GM19463 (cell line): ENCODE measurements at regions not wholly inside any gene's neighbourhood (a gene's known extent, or its start where the extent isn't known, plus 50 kb on each side); places are given as distances from the start of the nearest gene placed in this dataset.

Experiments used
- ATAC-seq: cut with Tn5 transposase; IDR thresholded peaks from one replicate; pipeline ENCODE4 v1.9.1; 2021; ENCODE audit warnings: mild to moderate bottlenecking, moderate library complexity; ENCODE audit not compliant: unreplicated experiment

DNA sequence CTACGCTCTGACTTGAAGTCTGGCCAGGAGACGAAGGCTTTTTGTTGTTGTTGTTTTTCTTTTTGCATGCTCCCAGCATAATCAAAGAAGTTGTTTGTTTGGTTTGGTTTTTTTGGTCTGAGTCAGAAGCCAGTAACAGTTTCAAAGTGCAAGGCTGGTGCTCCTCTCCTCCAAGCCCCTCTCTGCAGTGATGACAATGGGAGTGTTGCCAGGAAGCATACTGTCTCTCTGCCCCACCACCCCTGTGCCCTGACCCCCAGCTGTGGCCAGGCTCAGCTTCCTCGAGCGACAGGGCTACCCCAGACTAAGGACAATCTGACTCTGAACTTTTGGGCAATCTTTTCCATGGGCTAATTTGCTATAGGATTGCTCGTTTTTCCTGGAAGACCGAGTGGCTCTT, 173.8 kb upstream of the PITX1 start:
- ATAC-seq, result no peak

DNA sequence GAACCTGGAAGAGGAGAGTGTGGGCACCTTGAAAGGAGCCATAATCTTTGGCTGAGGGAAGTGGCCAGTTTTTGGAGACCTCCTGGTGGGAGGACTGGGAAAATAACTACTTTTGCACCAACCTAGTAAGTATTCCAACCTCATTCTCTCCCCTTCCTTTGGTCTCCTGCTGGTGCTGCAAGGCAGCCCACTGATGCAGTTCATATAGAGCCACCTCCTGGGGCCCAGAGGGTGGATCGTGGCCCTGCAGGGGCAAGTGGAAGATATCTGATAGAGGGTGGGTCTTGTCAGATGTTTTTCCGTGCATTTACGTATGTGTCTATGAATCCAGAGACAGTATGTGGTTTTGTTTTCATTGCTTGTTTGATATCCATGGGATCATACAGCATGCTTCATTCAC, 172.8 kb upstream of the PITX1 start:
- no peak for ATAC-seq

DNA sequence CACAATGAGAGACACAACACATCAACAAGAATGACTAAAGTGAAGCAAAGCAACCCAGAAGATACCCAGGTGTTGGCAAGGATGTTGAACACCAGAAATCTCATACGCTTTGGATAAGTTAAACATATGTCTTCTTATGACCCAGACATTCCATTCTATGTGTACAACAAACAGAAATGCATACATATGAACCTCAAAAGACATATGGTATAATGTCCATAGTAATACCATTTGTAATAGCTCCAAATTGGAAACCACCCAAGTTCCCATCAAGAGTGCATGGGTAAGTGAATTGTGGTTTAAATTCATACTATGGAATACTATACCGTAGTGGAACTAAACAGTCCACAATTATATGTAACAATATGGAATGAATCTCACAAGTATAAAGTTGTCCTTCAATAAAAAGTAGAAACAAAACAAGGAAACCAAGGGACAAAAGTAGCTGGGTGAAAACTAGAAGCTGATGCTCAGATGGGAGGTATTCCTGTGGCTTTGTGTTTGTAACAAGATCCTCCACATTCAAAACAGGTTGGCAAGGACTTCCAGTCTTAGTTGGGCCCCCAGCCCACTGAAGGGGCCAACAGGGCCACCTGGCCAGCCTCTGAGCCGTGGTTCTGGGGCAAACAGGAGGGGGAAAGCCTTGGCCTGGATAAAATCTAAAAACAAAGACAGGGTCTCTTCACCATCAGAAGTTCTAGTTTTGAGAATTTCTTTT, 171.8 kb upstream of the PITX1 start:
- no peak for ATAC-seq

DNA sequence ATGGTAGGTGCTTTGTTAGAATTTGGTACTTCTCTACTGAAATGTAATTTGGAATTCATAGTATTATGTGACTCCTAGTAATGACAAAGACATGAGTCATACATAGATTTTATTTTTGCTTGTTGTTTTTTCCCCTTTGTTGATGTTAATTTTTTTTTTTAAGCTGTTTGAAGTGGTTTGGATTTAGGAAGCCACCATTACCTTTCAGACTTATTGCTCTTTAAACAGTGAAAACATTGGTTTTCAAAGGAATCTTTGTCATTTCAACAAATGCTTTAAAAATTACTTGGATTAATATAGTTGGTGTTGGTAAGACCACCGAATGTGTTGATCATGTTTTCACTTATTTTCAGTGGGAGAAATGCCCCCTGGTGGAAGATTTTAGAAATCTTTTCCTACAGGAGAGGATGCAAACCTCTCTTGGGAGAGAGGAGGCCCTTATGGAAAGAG, 170.1 kb upstream of the PITX1 start:
- no peak for ATAC-seq

DNA sequence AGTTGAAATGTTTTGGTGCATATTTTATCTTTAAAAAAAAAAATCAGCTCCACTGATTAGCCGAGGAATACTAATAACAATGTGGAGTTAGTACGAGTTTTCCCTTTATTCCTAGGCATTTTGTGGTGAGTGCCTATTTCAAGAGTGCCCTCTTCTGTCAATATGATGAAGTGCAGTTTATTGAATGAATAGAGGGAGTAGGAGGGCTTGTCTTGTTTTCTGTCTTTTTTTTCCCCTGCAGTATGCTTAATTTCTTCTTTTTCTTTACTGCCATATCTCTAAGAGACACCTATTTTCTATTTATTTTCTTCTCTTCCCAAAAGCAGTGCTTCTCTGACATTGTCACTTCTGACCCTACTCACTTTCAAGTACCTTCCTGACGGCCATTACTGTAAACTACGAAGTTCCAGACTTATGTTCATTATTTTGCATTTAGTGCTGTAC, 169.6 kb upstream of the PITX1 start:
- no peak for ATAC-seq

DNA sequence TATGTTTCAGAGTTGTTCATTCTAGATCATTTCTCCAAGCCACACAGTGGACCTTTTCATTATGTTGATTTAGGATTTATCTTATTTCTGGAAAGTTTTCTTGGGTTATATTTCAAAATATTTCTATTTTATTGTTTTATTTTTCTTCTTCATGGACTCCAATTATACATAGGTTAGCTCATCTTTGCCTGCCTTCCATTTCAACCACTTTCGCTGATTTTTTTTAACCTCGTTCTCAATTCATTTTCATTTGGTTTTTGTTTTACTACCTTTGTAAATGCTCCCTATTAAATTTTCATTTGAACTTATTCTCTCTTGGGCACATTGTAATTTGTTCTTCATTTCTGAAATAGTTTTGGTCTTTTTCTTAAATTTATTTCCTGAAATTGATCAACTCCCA, 169.0 kb upstream of the PITX1 start:
- ATAC-seq, result no peak

DNA sequence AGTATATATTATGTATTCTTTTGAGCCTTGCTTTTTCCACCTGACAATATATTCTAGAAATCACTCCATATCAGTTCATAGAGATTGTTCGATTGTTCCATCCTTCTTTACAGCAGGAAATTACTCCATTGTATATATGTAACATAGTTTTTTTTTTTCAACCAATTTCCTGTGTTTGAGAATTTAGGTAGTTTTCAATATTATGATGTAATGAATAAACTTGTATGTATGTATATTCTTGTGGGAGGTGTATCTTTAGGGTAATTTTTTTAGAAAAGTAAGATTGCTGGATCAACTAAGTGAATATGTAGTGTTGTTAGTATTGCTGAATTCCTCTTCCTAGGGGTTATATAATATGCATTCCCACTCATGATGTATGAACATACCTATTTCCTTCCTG, 165.9 kb upstream of the PITX1 start:
- no peak for ATAC-seq

DNA sequence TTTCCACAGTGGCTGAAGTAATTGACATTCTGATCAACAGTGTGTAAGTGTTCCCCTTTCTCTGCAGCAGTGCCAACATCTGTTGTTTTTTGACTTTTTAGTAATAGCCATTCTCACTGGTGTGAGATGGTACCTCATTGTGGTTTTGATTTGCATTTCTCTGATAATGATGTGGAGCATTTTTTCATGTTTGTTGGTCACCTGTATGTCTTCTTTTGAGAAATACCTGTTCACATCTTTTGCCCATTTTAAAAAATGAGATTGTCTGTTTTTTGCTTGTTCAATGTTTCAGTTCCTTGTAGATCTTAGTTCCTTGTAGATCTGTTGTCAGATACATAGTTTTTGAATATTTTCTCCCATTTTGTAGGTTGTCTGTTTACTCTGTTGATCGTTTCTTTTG, 162.5 kb upstream of the PITX1 start:
- no peak for ATAC-seq

DNA sequence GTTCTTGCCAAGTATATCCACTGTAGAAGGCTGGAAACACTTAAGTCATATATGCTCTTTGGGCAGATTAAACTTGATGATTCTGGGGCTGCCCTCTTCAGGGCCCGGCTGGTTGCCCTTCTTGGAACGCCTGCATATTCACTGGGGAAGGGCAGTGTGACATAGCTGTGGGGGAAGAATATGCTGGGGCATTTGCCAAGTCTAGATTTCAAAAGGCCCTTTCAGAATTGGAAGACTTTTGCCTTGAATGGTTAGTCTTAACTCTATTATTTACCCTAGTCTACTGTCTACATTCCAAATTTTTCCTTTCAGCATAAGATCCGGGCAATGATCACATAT, 161.2 kb upstream of the PITX1 start:
- no peak for ATAC-seq

DNA sequence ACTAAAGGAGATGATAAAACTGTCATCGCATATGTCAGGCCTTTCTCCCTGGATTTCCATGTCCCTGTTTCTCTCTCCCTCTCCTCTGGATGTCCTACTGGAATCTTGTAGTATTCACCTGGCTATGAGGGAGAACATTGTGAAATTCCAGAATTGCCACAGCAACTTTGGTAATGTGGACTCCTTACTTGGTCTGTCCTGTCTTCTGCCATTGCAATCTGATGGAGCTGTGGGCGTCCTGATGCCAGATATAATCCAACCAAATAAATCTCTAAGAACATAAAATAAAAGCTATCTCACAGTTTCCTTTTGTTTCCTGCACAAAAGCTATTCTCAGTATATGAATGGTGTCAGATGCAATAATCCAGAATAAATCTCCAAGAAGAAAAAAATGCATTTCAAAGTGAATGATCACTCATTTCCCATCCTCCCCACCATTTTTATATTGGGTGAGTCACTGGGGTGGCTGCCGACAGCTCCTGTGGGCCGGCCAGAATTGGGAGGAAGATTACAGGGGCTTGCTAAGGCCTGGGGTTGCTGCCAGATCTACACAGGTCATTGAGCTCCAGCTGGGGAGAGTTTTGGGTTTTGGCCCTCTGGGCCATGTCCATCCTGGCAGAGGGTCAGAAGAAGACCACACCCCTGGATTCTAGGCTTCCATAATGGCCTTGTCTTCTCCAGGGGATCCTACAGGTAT, 160.7 kb upstream of the PITX1 start:
- ATAC-seq, result no peak

DNA sequence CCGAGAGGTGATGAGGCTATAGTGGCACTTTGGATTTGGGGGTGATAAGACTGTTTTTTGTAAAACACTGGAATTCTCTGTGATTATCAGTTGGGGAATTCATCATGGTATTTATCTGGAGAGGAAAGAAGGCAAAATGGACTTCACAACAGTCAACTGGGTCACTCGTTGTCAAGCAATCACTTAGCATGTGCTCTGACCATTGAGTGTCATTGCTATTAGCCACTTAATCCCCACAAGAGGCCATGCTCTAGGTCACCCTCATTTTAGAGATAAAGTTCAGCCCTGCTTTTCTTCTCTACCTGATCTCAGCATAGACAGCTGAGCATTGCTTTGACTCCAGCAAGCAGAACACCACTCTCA, 160.1 kb upstream of the PITX1 start:
- ATAC-seq, result no peak

DNA sequence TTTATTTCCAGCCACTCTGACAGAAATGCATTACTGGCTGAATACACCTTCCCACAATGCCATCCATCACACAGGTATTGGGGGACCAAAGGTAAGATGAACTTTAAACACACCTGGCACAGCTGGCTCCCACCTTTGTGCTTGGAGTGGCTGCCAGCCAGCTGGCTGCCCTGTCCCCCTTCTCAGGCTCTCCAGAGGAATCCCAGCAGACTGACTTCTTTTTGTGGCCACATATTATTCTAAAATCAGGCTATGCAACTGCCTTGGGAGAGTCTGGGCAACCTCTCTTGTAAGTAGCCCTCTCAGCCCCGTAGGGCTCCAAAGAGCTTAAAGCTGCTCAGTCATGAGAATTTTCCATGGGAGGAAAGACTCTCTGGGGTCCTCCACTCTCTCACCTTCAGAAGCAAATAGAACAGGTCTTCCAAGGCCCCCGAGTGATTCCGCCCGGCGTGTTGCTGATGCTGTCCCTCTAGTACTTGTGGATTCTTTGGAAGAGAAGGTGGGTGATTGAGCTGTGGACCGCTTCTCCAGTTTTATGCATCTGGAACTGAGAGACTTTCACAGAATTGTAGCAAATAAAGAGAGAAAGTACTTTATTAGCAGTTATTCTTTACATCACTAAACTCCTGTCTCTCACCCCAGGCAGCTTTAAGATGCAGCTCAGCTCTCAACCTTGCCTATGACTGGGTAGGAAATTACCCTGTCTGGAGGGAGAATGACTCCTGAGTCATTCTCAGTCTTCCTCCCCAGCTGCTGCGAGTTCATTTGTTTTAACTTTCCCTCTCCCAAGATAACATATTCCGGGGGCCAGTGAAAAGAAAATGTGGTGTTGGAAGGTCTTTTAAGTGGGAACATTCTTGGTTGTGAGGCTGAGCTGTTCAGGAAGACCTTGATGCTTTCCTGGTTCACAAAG, 159.4 kb upstream of the PITX1 start:
- ATAC-seq, result no peak

DNA sequence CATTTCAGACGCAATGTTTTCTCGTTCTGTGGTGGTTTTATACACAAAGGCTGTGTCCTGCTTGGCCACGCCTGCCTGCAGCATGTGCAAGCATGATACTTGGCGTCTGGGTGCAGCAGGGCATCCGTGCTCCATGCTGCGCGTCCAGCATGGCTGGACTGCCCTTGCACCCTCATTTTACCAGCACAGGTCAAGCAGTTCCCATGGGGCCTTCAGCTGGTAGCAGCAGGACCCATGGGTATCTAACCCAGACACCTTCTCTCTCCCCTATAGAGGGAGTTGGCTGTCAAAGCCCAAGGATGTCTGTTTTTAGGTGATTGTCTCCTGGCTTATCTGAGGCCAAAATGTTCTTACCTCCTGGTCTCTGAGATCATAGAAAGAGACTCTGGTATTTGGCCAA, 158.3 kb upstream of the PITX1 start:
- no peak for ATAC-seq

DNA sequence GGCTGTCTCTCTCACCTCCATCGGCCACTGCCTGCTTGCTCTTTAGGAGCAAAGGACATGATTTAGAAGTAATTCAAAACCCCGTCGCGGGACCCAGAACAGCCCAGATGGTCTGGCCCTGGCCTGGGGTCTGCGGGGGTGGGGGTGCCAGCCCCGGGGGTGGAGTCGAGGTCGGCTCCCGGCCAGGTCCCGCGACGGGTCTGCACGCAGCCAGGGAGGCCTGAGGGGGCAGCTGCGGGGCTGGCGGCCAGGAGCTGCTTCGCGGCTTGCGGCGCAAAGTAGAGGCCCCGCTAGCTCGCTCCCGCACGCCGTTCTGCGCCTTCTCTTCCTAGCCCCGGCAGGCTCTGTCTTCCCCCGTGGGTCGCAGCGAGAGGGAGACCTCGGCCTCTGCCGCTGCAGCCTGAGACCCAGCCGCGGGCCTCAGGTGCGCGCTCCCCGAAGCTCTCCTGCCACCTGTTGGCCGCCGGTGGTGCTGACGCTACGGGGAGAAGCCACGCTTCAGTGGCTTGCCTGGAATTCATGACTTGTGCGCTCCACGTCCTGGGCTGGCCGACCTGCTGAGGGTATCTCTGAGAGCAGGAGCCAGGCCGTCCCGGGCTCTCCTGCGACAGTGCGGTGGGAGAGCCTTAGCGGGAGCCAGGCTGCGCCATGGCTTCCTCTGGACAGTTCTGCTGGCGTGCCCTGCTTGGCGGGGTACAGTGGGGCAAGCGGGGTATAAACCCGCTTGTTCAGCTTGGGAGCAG, 157.2 kb upstream of the PITX1 start:
- ATAC-seq, result peak; percentile 96

DNA sequence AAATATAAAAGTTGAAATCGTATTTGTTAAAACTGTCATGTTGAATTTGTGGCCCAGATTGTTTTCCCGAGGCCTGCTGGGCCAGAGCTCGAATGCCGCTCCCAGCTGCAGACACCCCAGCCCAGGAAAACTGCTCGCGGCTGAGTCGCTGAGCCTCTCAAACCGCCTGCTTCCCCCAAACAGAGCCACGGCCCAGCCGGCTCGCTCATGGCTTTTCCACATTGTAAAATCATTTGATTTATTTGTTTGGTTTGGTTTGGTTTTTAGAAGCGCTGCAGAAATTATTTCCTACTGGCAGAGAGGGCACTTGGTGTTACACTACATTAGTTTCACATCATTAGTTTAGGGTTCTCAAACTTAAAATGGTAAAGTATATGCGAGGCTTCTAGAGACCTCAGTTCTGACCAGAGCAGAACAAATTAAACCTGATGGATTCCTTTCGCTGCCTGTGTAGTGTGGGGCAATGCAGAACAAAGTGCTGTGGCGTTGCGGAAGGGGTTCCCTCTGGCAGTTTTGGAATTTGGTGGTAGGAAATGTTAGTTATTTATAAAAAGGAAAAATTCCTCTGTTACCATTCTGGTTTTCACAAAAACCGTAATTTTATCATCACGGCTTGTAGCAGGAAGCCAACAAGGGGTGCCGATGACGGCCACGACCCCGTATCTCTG, 156.5 kb upstream of the PITX1 start:
- no peak for ATAC-seq

DNA sequence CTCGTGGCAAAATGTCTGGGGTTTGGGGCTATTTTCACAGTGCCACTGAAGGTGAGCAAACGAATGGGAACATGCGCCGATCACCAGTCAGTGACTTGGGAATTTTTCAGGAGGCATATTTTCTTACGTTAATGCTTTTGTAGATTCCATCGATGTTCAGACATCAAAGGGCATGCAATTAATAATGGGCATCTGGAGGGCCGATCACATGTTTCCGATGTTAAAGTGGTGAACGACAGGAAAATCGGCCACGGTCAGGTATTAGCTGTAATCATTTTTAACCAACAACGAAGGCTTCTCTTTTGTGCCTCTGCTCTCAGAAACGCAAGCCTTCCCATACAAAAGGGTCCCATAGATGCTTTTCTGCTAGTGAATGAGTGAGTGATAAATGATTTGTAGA, 155.0 kb upstream of the PITX1 start:
- no peak for ATAC-seq

DNA sequence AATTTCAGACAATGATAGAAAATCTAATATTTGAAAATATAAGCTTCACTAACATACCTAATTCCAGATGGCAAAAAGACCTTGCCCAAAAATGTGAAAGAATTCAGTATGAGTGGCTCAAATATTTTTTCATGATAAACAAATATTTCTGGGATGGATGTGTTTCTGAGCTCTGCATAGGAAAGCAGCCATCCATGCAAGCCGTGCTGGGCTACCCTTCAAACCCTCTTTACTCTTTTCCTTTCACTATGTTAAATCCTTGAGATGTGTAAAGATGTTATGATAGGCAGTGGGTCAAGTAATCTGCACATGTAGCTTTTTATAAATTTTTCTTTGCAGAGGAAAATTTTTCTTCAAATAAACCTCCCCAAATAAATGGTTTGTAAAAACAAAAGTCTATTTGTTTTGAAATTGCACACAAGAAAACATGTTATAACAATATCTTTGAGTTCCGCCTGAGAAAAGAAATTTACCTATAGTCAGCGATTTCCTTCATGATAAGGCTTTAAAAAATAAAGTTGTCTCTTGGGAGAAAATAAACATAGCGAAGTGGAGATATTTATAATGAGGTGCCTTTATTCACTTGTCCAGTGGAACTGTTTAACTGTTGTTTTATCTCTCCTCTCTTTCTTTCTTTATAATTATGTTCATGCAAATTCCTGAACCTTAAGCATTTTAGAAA, 154.3 kb upstream of the PITX1 start:
- no peak for ATAC-seq

DNA sequence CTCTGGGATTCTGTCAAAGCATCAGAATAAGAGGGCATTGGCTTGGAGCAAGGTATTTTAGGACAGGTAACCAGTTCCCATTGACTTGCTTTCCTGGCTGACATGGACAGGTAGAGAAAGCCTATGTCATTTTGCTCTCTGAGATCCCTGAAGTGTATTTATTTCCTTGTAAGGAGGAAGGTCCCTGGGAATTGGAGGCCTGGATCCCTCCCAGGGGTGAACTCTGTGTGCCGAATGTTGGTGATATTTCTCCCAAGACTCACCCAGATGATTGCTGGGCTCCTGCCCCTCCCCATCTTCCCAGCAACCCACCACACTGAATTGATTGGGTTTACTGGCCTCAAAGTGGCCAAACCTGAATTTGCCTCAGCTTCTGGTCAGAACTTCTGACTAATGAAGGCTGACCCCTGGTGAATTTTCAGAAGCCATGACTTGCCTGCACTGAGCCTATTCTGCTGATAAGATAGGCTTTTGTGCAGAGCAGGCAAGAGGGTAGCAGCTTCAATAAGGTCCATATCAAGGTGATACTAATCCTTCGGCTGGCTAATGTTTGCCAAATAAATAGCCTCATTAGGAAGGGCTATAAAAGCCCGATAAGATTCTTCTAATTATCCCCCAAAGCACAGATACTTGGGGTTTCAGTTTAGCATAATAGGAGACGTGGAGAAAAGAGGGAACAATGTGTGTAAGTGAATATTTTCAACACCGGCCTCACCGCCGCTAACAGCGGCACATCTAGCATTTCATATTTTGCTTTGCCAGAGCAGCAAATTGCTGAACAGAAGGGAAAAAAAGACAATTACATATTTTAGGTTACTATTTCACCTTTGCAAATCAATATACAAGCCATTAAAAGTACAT, 152.9 kb upstream of the PITX1 start:
- ATAC-seq, result no peak

DNA sequence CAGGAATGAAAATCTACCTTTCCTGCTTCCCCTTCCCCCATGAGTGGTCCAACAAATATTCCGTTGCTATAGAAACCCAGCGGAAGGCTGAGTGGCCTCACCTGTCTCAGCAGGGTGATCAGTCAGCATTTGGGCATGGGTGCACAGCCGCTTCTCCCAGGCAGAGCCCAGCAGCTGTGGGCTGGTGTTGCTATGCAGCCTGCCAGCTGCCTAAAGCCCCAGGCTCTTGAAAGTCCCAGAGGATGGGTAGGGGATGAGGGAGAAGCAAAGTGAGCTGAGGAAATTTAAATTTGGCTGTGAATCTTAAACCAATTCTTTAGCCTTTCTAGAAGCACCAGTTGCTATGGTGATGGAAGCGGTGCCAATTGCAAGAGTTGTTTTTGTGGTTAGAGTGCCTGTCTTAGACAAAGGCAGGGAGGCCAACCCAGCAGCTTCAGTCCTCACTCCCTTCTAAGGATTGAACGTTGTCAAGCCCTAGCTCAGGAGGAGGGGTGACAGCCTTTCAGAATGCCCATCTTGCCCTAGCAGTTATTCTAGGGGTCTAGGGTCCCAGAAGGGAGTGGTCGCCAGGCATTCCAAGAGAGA, 151.5 kb upstream of the PITX1 start:
- no peak for ATAC-seq
